ENCODE measurements at regions not wholly inside any gene's neighbourhood (a gene's known extent, or its start where the extent isn't known, plus 50 kb on each side); places are given as distances from the start of the nearest gene placed in this dataset.

DNA sequence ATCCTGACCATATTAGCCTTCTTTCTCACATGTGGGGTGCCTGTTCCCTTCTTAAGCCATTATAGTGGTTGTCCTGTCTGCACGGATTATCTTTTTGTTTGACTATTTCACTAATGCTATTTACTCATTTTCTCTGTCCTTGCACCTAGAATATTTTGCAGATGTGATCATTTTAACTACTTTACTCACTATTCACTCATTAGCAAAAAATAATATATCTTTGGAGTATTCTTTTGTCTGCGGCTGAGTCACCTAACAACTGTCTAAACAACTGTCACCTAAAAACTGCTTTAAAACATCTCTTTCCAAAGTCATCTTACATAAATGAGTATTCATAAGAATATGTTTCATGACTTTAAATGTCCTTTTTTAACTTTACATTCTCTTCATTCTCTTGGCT, 87.4 kb downstream of the KCNJ2 start:
- no peaks in the 10 kb centered on the region for H3K27me3 ChIP-seq (ENCODE audit: control insufficient read depth, insufficient read depth, low read length)
- no peak for DNase-seq (ENCODE audit: low read depth, low spot score)
- no peak overlapping the region for H3K27ac ChIP-seq (ENCODE audit: low read depth, low read length)
- H3K9me3 ChIP-seq (ENCODE audit: control insufficient read depth, insufficient read depth, low read length) = no peaks in the 10 kb centered on the region
- H3K4me3 ChIP-seq (ENCODE audit: low read depth, low read length) = no peak overlapping the region
- ChIA-PET CTCF (no interaction called here), POLR2A (no interaction called here)
- TF ChIP-seq CTCF (IDR thresholded peaks at IDR 0.05; ENCODE audit: low read depth, low read length) = no peak

GRCh38 chr17:70258465-70258864, 89.1 kb downstream of the KCNJ2 start:
- H3K9me3 ChIP-seq (ENCODE audit: control insufficient read depth, insufficient read depth, low read length) = no peaks in the 10 kb centered on the region
- ChIA-PET POLR2A (no interaction called here), CTCF (no interaction called here)
- no peaks in the 10 kb centered on the region for H3K27me3 ChIP-seq (ENCODE audit: control insufficient read depth, insufficient read depth, low read length)
- H3K4me3 ChIP-seq (ENCODE audit: low read depth, low read length) = no peak overlapping the region
- DNase-seq (ENCODE audit: low read depth, low spot score) = no peak
- TF ChIP-seq CTCF (IDR thresholded peaks at IDR 0.05; ENCODE audit: low read depth, low read length) = no peak
- H3K27ac ChIP-seq (ENCODE audit: low read depth, low read length) = no peak overlapping the region

DNA sequence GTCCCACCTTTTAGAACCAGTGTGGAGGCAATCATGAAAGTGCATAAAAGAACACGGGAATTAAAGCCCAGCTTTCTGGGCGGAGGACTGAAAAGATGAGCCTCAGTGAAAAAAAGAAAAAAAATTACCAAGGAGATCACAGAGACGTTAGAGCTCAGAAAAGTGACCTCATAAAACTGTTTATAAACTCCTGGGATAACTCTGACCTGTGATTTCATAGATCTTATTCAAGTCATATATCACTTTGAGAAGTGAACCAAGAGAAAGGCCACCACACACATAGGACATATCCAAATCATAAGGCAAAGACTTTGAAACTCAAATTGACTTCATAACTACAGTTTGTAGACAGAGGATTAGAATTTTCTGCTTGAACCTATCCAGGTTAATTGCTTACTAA, 90.1 kb downstream of the KCNJ2 start:
- no peak for TF ChIP-seq CTCF (IDR thresholded peaks at IDR 0.05; ENCODE audit: low read depth, low read length)
- CTCF ChIA-PET = no interaction called here
- Histone ChIP-seq H3K27ac (ENCODE audit: low read depth, low read length) (no peak overlapping the region), H3K27me3 (ENCODE audit: control insufficient read depth, insufficient read depth, low read length) (no peaks in the 10 kb centered on the region), H3K9me3 (ENCODE audit: control insufficient read depth, insufficient read depth, low read length) (no peaks in the 10 kb centered on the region), H3K4me3 (ENCODE audit: low read depth, low read length) (no peak overlapping the region)
- POLR2A ChIA-PET = no interaction called here
- no peak for DNase-seq (ENCODE audit: low read depth, low spot score)

DNA sequence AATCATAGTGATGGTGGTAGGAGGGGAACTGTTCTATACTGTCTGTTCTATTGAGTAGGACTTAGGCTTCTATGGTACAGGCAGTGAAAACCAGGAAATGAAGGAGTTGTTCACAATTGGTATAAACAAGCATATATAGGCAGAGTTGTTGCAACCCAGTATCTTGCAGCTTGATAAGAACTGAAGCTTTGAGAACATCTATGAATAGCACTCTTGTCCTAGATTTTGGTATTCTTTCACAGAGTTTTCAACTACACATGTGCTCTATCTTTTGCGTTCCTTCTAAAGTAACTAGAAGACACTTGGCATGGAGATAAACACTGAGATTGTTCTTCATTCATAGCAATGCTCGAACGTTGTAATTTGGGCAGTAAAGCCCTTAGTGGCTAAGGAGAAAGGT, 91.8 kb downstream of the KCNJ2 start:
- ChIA-PET CTCF (no interaction called here), POLR2A (no interaction called here)
- TF ChIP-seq CTCF (IDR thresholded peaks at IDR 0.05; ENCODE audit: low read depth, low read length) = no peak
- no peak for DNase-seq (ENCODE audit: low read depth, low spot score)
- Histone ChIP-seq H3K4me3 (ENCODE audit: low read depth, low read length) (no peak overlapping the region), H3K9me3 (ENCODE audit: control insufficient read depth, insufficient read depth, low read length) (no peaks in the 10 kb centered on the region), H3K27ac (ENCODE audit: low read depth, low read length) (no peak overlapping the region), H3K27me3 (ENCODE audit: control insufficient read depth, insufficient read depth, low read length) (no peaks in the 10 kb centered on the region)

DNA sequence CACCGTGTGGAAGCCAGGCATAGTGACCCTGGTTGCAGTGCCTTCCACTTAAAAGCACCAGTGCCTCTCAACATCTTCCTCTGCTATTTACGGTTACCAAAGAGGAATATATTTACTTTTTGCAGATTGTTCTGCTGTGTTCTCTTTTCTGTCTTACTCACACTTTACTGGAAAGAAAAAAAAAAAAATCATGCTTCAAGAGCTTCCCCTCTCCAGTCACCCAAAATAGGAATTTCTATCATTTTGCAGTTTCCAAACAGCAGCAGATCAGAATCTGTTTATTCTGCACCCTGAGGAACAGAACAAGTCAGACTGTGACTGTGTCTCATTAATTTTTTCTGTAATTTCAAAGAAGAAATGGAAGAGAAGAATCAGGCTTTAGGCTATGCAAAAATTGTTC, 96.1 kb downstream of the KCNJ2 start:
- CTCF ChIA-PET = no interaction called here
- Histone ChIP-seq H3K27ac (ENCODE audit: low read depth, low read length) (no peak overlapping the region), H3K27me3 (ENCODE audit: control insufficient read depth, insufficient read depth, low read length) (no peaks in the 10 kb centered on the region), H3K4me3 (ENCODE audit: low read depth, low read length) (no peak overlapping the region), H3K9me3 (ENCODE audit: control insufficient read depth, insufficient read depth, low read length) (no peaks in the 10 kb centered on the region)
- POLR2A ChIA-PET = no interaction called here
- DNase-seq (ENCODE audit: low read depth, low spot score) = no peak
- TF ChIP-seq CTCF (IDR thresholded peaks at IDR 0.05; ENCODE audit: low read depth, low read length) = no peak

All from AG04450 (cell line).